Astrocyte (in vitro differentiated cells and primary cell): ENCODE measurements at regions not wholly inside any gene's neighbourhood (a gene's known extent, or its start where the extent isn't known, plus 50 kb on each side); places are given as distances from the start of the nearest gene placed in this dataset.

Experiments
- DNase-seq: peaks from one replicate; pipeline ENCODE4 v3.0.0-alpha.2; 2010; ENCODE audit warnings: low read depth
- FAIRE-seq: peaks from 2 replicates; lab custom pipeline; 2011; peaks lifted over from hg19 to GRCh38; lab: Jason Lieb, UNC
- H2AFZ ChIP-seq: 2 replicates; pipeline ENCODE4 v1.6.0; 2012; ENCODE audit warnings: low read depth, low read length, inconsistent platforms
- H3K27ac ChIP-seq: 2 replicates; pipeline ENCODE4 v1.5.1; 2011; ENCODE audit warnings: low read depth, low read length, inconsistent platforms
- H3K27me3 ChIP-seq: 2 replicates; pipeline ENCODE4 v1.6.0; 2011; ENCODE audit warnings: low read length, inconsistent platforms; ENCODE audit not compliant: insufficient read depth
- H3K36me3 ChIP-seq: 2 replicates; pipeline ENCODE4 v1.5.1; 2011; ENCODE audit warnings: low read length, inconsistent platforms; ENCODE audit not compliant: insufficient read depth
- H3K4me1 ChIP-seq: 2 replicates; pipeline ENCODE4 v1.5.1; 2011; ENCODE audit warnings: low read length, inconsistent platforms; ENCODE audit not compliant: insufficient read depth
- H3K4me2 ChIP-seq: 2 replicates; pipeline ENCODE4 v1.6.0; 2012; ENCODE audit warnings: low read length, inconsistent platforms
- H3K4me3 ChIP-seq: 2 replicates; pipeline ENCODE4 v1.5.1; 2011; ENCODE audit warnings: low read depth, mild to moderate bottlenecking, low read length, inconsistent platforms; ENCODE audit not compliant: insufficient read depth
- H3K79me2 ChIP-seq: 2 replicates; pipeline ENCODE4 v1.6.0; 2012; ENCODE audit warnings: mild to moderate bottlenecking, low read length, inconsistent platforms; ENCODE audit not compliant: insufficient read depth
- H3K9ac ChIP-seq: 2 replicates; pipeline ENCODE4 v1.6.0; 2012; ENCODE audit warnings: mild to moderate bottlenecking, low read length, inconsistent platforms
- H3K9me3 ChIP-seq: 2 replicates; pipeline ENCODE4 v1.5.1; 2012; ENCODE audit warnings: low read depth, mild to moderate bottlenecking, low read length, inconsistent platforms; ENCODE audit not compliant: insufficient read depth
- H4K20me1 ChIP-seq: 2 replicates; pipeline ENCODE4 v1.6.0; 2012; ENCODE audit warnings: low read length, inconsistent platforms; ENCODE audit not compliant: insufficient read depth
- H3K27ac Mint-ChIP-seq: one replicate; pipeline ENCODE4 v1.8.0; 2021; ENCODE audit warnings: mild to moderate bottlenecking, mixed read lengths; ENCODE audit not compliant: unreplicated experiment
- H3K27me3 Mint-ChIP-seq: one replicate; pipeline ENCODE4 v1.8.0; 2021; ENCODE audit warnings: low read depth, mixed read lengths; ENCODE audit not compliant: unreplicated experiment
- H3K36me3 Mint-ChIP-seq: one replicate; pipeline ENCODE4 v1.8.0; 2021; ENCODE audit warnings: low read depth, mixed read lengths; ENCODE audit not compliant: unreplicated experiment
- H3K4me1 Mint-ChIP-seq: one replicate; pipeline ENCODE4 v1.8.0; 2021; ENCODE audit warnings: low read depth, mixed read lengths; ENCODE audit not compliant: unreplicated experiment
- H3K4me3 Mint-ChIP-seq: one replicate; pipeline ENCODE4 v1.8.0; 2021; ENCODE audit warnings: mild to moderate bottlenecking, moderate library complexity, mixed read lengths; ENCODE audit not compliant: unreplicated experiment
- H3K9me3 Mint-ChIP-seq: one replicate; pipeline ENCODE4 v1.8.0; 2021; ENCODE audit warnings: mild to moderate bottlenecking, mixed read lengths; ENCODE audit not compliant: unreplicated experiment
- CTCF ChIP-seq: IDR thresholded peaks from 2 replicates; pipeline ENCODE4 v1.5.1; 2011; ENCODE audit warnings: low read depth, mild to moderate bottlenecking, inconsistent platforms, low read length, moderate library complexity; ENCODE audit not compliant: insufficient read depth
- EZH2 ChIP-seq: IDR thresholded peaks from 2 replicates; pipeline ENCODE4 v1.6.1; 2012; ENCODE audit warnings: mild to moderate bottlenecking, low read length, inconsistent platforms; ENCODE audit not compliant: insufficient read depth

- Mint-ChIP-seq H3K4me3 (no peak overlapping the region), H3K4me1 (peaks cover 24% of the 10 kb centered on the region), H3K27me3 (no peaks in the 10 kb centered on the region), H3K9me3 (peaks cover under 1% of the 10 kb centered on the region), H3K27ac (peak overlapping the region; percentile 66), H3K36me3 (peaks cover 41% of the 10 kb centered on the region)
- H3K27ac ChIP-seq: no peak overlapping the region
- H3K79me2 ChIP-seq: peaks cover 57% of the 10 kb centered on the region
- no peak overlapping the region for H2AFZ ChIP-seq
- no peaks in the 10 kb centered on the region for H3K27me3 ChIP-seq
- peaks cover 20% of the 10 kb centered on the region for H3K36me3 ChIP-seq
- FAIRE-seq (no peak), DNase-seq (no peak)
- H4K20me1 ChIP-seq: peaks cover 92% of the 10 kb centered on the region
- no peak overlapping the region for H3K4me3 ChIP-seq
- H3K4me2 ChIP-seq: no peak overlapping the region
- no peak overlapping the region for H3K9ac ChIP-seq
- no peak for TF ChIP-seq CTCF
- no peak for TF ChIP-seq EZH2
- H3K4me1 ChIP-seq: peaks cover 14% of the 10 kb centered on the region
- H3K9me3 ChIP-seq: peaks cover 6% of the 10 kb centered on the region
These were observed 90.1 kb downstream of the NCOR2 start for GRCh38 chr12:124477107-124477915.

- Histone ChIP-seq H3K4me1 (peaks cover 7% of the 10 kb centered on the region), H4K20me1 (peaks cover 87% of the 10 kb centered on the region), H3K27ac (no peak overlapping the region), H3K79me2 (peaks cover 57% of the 10 kb centered on the region), H3K9me3 (peaks cover 6% of the 10 kb centered on the region), H3K4me2 (no peak overlapping the region), H3K9ac (no peak overlapping the region), H3K27me3 (no peaks in the 10 kb centered on the region), H2AFZ (no peak overlapping the region), H3K4me3 (no peak overlapping the region), H3K36me3 (peaks cover 32% of the 10 kb centered on the region)
- Mint-ChIP-seq H3K36me3 (peaks cover 47% of the 10 kb centered on the region), H3K27me3 (no peaks in the 10 kb centered on the region), H3K4me3 (no peak overlapping the region), H3K27ac (peak overlapping the region; percentile 26), H3K9me3 (peaks cover 2% of the 10 kb centered on the region), H3K4me1 (peaks cover 19% of the 10 kb centered on the region)
- DNase-seq (no peak), FAIRE-seq (no peak)
- TF ChIP-seq CTCF: no peak
- no peak for TF ChIP-seq EZH2
These were observed 91.4 kb downstream of the NCOR2 start for GRCh38 chr12:124476011-124476400.
